K562 (cell line): ENCODE measurements at regions not wholly inside any gene's neighbourhood (a gene's known extent, or its start where the extent isn't known, plus 50 kb on each side); places are given as distances from the start of the nearest gene placed in this dataset.

ENCODE experiments used
- CCNT2 ChIP-seq: IDR thresholded peaks from 2 replicates; pipeline ENCODE4 v1.6.1; 2011; ENCODE audit warnings: borderline replicate concordance, low read depth, mild to moderate bottlenecking, moderate library complexity, mixed read lengths, low read length; ENCODE audit not compliant: insufficient read length; ENCODE audit errors: extremely low read depth
- EZH2 ChIP-seq: IDR thresholded peaks from 2 replicates; pipeline ENCODE4 v1.6.1; 2012; ENCODE audit warnings: low read depth, mild to moderate bottlenecking, inconsistent platforms, low read length, borderline replicate concordance
- FOXP1 ChIP-seq: sonication (generic); formaldehyde crosslinking; IDR thresholded peaks from 2 replicates; pipeline ENCODE4 v1.8.0; 2022; ENCODE audit warnings: mild to moderate bottlenecking, missing genetic modification reagents
- L3MBTL2 ChIP-seq: fragments of 450-650 bp; IDR thresholded peaks from 2 replicates; pipeline ENCODE4 v1.6.1; 2016; ENCODE audit warnings: mild to moderate bottlenecking, moderate library complexity
- SETDB1 ChIP-seq: IDR thresholded peaks from one replicate; pipeline ENCODE4 v1.6.1; 2012; ENCODE audit warnings: low read length, control low read depth, inconsistent platforms
- ZC3H8 ChIP-seq: fragments of 450-650 bp; IDR thresholded peaks from 2 replicates; pipeline ENCODE4 v1.6.1; 2017
- TF ChIP-seq, protein P1 (sequence below), 2 experiments: fragments of 450-650 bp; formaldehyde crosslinking in 1 of 2; IDR thresholded peaks; 2 replicates each; pipeline versions ENCODE4 v1.4.0 to v1.6.1; 2014 to 2020; ENCODE audit warnings: mild to moderate bottlenecking in 2 of 2, borderline replicate concordance in 1 of 2, low read depth in 1 of 2
- TF ChIP-seq, protein P2 (sequence below), 2 experiments: fragments of 450-650 bp; IDR thresholded peaks; 2 replicates each; pipeline ENCODE4 v1.6.1; 2016; ENCODE audit warnings: mild to moderate bottlenecking in 2 of 2, borderline replicate concordance in 1 of 2, low read depth in 1 of 2, moderate library complexity in 1 of 2
- TF ChIP-seq, protein P3 (sequence below): sonication (generic); formaldehyde crosslinking; IDR thresholded peaks from 2 replicates; pipeline ENCODE4 v1.8.0; 2023; ENCODE audit warnings: mild to moderate bottlenecking, missing genetic modification reagents

DNA sequence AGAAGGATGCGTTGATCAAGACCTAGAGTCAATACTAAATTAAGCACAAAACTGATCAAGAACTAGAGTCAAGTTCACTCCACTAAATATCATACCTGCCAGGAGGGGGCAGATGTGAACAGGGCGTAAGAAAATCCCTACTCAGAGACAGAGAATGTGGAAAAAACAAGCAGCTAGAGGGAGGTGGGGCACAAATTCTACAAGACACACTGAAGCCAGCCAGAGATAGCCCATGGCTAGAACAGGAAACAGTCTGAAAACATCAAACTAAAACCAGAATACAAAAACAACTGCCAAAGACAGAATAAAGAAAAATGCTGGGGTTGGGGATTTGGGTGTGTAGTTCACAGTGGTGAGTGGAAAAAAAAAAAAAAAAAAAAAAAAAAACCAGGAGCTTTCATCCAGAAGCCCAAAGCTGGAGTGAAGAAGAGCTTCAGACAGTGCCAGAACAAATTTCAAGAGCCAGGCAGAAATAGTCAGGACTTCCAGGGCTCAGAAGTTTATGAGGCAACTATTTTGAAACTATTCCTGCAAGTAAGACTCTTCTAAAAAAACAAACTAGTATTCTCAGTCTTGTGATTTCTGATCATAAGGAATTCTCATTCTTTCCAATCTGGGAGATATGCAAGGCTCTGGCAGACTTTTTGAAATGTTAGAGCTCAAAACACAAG, 118.3 kb downstream of the CCDC71L start (continued):
- TF ChIP-seq, protein P1, sequence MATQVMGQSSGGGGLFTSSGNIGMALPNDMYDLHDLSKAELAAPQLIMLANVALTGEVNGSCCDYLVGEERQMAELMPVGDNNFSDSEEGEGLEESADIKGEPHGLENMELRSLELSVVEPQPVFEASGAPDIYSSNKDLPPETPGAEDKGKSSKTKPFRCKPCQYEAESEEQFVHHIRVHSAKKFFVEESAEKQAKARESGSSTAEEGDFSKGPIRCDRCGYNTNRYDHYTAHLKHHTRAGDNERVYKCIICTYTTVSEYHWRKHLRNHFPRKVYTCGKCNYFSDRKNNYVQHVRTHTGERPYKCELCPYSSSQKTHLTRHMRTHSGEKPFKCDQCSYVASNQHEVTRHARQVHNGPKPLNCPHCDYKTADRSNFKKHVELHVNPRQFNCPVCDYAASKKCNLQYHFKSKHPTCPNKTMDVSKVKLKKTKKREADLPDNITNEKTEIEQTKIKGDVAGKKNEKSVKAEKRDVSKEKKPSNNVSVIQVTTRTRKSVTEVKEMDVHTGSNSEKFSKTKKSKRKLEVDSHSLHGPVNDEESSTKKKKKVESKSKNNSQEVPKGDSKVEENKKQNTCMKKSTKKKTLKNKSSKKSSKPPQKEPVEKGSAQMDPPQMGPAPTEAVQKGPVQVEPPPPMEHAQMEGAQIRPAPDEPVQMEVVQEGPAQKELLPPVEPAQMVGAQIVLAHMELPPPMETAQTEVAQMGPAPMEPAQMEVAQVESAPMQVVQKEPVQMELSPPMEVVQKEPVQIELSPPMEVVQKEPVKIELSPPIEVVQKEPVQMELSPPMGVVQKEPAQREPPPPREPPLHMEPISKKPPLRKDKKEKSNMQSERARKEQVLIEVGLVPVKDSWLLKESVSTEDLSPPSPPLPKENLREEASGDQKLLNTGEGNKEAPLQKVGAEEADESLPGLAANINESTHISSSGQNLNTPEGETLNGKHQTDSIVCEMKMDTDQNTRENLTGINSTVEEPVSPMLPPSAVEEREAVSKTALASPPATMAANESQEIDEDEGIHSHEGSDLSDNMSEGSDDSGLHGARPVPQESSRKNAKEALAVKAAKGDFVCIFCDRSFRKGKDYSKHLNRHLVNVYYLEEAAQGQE (IDR thresholded peaks at IDR 0.05; ENCODE audit: borderline replicate concordance) = peak; percentile 97
- TF ChIP-seq, protein P1 (CRISPR knock-in tag; IDR thresholded peaks at IDR 0.05; ENCODE audit: low read depth) = no peak
- TF ChIP-seq, protein P2, sequence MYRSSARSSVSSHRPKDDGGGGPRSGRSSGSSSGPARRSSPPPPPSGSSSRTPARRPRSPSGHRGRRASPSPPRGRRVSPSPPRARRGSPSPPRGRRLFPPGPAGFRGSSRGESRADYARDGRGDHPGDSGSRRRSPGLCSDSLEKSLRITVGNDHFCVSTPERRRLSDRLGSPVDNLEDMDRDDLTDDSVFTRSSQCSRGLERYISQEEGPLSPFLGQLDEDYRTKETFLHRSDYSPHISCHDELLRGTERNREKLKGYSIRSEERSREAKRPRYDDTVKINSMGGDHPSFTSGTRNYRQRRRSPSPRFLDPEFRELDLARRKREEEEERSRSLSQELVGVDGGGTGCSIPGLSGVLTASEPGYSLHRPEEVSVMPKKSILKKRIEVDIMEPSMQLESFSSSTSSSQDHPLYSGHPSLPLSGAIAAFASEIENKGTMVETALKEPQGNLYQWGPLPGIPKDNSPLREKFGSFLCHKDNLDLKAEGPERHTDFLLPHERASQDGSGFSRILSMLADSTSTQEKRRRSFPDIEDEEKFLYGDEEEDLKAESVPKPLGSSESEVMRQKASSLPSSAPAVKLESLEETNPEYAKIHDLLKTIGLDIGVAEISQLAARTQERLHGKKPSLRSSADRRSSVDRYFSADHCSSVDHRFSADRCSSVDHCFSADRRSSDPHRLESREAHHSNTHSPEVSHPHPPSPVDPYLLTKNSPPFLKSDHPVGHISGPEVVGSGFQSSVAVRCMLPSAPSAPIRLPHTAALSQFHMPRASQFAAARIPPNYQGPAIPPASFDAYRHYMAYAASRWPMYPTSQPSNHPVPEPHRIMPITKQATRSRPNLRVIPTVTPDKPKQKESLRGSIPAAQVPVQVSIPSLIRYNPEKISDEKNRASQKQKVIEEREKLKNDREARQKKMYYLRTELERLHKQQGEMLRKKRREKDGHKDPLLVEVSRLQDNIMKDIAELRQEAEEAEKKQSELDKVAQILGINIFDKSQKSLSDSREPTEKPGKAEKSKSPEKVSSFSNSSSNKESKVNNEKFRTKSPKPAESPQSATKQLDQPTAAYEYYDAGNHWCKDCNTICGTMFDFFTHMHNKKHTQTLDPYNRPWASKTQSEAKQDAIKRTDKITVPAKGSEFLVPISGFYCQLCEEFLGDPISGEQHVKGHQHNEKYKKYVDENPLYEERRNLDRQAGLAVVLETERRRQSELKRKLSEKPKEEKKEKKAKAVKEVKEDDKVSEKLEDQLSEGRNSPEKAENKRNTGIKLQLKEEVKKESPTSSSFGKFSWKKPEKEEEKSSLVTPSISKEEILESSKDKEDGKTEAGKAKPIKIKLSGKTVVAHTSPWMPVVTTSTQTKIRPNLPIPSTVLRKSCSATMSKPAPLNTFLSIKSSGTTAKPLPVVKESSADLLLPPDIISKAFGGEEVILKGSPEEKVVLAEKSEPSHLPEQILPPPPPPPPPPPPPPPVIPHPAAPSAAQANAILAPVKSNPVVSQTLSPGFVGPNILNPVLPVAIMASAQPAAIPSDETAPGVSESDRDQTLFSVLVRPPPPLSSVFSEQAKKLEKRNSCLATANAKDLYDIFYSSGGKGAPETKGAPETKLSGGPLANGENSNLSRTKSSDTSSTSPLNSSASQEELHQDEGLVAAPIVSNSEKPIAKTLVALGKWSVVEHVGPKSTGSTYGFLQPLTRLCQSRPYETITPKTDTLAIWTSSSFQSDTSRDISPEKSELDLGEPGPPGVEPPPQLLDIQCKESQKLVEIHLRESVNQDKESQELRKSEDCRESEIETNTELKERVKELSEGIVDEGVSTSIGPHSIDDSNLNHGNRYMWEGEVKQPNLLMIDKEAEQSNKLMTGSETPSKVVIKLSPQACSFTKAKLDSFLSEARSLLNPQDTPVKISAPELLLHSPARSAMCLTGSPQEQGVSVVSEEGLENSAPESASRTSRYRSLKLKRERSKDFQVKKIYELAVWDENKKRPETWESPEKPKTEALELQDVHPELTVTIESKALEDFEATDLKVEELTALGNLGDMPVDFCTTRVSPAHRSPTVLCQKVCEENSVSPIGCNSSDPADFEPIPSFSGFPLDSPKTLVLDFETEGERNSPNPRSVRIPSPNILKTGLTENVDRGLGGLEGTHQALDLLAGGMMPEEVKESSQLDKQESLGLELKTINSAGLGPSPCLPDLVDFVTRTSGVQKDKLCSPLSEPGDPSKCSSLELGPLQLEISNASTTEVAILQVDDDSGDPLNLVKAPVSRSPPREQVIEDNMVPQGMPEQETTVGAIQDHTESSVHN (IDR thresholded peaks at IDR 0.05; ENCODE audit: borderline replicate concordance in 1 of 2, low read depth in 1 of 2) = peak in 1 of 2 experiments; percentile 51; a peak in 1 of 4 replicates
- TF ChIP-seq ZC3H8 = peak; percentile 89; the same call in 1 of the 2 replicates
- no peak for TF ChIP-seq CCNT2
- TF ChIP-seq SETDB1 = no peak
- TF ChIP-seq EZH2 = no peak
- TF ChIP-seq L3MBTL2 = peak; percentile 55; the same call in 1 of the 2 replicates
- no peak for TF ChIP-seq FOXP1
- TF ChIP-seq, protein P3, sequence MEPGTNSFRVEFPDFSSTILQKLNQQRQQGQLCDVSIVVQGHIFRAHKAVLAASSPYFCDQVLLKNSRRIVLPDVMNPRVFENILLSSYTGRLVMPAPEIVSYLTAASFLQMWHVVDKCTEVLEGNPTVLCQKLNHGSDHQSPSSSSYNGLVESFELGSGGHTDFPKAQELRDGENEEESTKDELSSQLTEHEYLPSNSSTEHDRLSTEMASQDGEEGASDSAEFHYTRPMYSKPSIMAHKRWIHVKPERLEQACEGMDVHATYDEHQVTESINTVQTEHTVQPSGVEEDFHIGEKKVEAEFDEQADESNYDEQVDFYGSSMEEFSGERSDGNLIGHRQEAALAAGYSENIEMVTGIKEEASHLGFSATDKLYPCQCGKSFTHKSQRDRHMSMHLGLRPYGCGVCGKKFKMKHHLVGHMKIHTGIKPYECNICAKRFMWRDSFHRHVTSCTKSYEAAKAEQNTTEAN (CRISPR knock-in tag) = no peak
